GM21723 (cell line): ENCODE measurements at regions not wholly inside any gene's neighbourhood (a gene's known extent, or its start where the extent isn't known, plus 50 kb on each side); places are given as distances from the start of the nearest gene placed in this dataset.
A peak's percentile ranks its signal among the peaks of the same experiment; 100 is the strongest.

Source experiments
- ATAC-seq: cut with Tn5 transposase; IDR thresholded peaks from one replicate; pipeline ENCODE4 v1.9.1; 2021; ENCODE audit warnings: mild to moderate bottlenecking, moderate library complexity; ENCODE audit not compliant: unreplicated experiment

DNA sequence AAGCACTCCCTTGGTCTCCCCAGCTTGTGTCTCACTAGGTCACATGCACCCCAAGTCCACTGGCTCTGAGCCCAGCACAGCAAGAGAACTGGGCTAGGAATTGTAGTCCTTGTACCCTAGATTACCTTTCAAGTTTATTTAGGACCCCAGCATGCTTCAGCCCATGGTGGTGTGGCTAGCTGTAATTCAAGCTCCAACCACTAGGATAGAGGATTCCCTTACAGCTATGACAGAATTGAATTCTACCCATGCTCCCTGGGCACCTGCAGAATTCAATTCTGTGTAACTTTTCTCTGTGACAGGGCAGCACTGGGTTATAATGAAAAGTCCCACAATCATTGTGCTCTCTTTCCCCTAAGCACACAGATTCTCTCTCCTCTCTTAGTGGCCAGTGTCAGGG, 253.8 kb upstream of the DMD start:
- ATAC-seq: no peak

DNA sequence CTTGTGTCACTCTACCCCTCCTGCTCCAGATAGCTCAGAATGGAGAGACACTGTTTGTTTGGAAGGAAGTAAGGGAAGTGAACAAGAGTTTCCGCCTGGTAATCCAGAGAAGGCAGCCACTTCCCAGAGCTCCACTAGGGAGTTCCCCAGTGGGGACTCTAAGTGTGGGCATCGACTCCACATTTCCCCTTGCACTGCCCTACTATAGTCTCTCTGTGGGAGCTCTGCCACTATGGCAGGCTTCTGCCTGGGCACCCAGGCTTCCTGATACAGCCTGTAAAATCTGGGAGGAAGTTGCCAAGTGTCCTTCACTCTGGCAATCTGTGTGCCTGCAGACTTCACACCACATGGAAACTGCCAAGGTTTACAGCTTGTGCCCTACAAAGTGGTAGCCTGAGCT, 245.8 kb upstream of the DMD start:
- ATAC-seq: no peak

DNA sequence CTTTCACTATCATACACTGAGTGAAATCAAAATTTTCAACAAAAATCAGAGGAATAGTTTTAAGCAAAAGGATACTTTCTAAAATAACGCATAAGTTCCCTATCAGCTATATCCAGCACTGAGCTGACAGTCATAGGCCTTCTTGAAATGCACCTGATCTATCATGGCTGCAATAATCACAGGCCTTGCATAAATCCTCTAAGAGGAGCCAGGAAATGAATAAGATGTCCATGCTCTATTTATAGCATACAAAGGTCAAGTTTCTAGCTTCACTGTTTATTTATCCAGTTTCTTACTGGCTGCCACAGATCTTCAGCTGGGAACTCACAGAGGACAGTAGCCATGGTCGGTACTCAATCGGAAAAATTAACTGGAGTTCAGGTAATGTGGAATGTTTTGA, 235.9 kb upstream of the DMD start:
- ATAC-seq: no peak

DNA sequence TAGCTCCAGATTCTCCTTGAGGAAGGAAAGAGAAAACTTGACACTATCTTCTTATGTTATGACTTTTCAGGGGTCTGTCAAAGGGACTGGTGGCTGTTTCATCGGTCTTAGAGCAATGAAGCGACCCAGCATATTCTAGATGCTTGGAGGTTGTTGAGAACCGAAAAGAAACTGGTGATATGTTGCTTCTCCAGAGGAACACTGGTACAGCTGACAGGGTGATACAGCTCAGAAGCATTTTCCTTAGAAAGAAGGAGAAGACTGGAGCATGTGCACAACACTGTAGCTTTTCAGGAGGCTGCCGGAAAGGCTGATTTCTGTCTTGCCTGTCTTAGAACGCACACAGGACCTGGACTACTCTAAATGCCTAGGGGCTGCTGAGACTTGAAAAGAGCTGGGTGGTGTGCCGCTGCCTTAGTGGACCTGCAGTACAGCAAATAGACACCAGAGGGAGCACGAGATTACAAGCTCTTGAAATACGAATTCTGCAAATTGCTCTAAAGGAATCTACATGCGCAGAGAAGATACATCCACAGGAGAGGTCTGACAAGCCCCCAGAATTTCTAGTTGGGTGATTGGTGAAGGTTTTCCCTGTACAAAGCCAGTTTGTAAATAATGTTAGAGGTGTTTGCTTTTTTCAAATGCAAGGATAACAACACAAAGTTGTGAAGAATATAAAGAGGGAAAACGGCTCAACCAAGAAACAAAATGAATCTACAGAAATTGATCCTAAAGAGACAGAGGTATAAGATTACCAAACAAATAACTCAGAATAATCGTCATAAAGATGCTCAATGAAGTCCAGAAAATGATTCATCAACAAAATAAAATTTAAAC, 223.1 kb upstream of the DMD start:
- peak; percentile 78 for ATAC-seq

DNA sequence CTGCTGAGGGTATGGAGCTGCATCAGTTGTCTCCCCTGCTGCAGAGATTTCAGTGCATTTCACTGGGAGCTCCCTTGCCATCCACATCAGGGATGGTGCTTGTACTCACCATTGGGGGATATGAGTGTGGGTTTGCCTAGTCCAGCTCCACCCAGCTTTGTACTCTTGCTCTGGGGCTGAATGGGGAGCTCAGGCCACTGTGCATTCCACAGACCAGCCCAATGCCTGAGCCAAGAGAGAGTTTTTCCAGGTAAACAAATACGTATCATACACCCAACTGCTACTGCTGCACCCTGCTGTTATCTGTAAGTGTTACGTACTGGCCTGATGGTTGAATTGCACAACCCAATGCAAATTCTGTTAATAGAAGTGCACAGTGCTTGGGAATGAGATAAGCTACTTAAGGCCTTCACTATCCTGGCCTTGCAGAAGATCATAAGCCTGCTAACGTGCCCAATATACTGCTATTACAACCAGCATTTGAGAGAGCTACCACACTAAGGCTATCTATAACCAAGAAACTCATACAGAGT, 205.0 kb upstream of the DMD start:
- no peak for ATAC-seq

DNA sequence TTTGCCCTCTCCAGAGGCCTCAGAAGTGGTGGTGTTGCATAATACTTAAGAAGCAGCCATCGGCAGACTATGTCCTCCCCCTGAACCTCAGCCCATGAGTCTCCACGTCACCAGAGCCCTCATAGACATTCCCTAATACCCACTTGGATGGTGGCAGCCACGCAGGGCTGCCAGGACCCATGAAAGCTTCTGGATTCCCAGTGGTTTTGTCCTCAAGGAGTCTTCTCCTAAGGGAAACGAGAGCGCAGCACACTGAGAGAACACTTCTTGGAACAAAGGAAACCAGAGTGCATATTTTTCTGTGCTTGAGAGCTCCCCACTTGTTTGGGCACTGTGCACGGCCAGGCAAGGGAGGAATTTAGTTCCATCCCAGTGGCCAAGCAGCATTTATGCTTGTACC, 204.1 kb upstream of the DMD start:
- no peak for ATAC-seq

DNA sequence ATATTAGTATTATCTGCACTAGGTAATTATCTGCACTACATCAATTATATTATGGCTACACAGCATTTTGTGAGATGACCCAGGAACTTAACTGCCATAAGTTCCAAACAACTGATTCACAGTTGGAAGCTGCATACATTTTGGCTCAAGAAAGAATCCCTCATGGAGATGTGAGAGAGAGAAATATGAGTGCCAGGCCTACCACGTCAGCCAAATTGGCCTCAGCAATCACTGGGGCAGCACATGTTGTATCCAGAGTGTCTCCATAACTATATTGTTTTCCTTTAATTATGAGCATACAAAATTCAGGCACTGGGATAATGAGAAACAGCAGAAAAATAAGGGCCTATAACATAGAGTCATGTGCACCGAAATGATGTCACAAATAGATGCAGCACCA, 174.2 kb upstream of the DMD start:
- ATAC-seq: no peak

DNA sequence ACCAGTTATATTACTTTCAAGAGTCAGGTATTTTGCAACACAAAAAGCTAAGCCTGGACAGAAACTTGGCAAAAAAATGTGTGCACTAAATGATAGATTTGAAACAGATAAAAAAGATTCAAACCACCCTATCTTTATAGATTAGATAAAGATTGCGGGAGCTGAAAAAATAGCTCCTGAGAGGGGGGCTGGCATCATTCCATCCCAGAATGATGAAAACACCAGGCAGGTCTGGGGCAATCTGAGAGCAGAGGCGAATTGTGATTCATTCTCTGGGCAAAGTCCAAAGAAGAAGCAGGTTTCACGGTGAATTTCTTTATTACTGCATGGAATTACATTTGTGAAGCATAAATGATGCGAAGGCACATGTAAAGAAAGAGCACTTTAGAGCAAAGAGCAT, 168.5 kb upstream of the DMD start:
- ATAC-seq: no peak

DNA sequence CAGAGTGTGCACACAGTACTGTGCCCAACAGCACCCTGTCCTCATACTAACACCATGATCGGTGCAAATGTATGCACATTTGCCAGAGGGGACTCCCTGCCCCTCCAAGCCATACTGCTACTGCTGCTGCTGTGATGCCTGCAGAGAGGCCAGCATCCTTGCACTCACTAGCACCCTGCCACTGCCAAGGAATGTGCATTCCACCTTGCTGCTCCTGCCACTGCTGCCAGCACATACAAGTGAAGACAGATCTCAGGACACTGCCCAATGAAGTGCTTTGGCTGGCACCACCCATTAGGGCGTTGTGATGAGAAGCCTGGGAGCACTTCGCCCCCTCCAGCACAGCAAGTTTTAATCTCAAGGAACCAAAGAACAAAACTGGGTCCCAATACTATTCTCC, 146.3 kb upstream of the DMD start:
- ATAC-seq: no peak

DNA sequence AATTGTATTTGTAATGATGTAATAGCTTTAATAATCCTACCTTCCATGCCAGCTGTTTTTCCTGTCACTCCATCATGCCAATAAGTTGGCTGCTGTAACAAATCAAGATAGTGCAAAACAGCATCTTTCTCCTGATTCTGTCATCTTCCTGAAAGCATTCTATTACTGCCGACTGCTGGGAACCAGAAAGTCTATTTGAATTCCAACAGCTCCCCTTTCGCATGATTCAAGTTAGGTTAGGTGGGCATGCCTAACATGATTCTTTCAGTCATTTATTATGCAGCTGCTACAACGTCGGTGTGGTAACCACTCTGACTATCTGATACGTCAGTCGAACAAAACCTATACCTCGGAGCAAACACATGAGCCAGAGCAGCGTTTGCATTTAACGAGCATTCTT, 127.9 kb upstream of the DMD start:
- ATAC-seq: no peak

DNA sequence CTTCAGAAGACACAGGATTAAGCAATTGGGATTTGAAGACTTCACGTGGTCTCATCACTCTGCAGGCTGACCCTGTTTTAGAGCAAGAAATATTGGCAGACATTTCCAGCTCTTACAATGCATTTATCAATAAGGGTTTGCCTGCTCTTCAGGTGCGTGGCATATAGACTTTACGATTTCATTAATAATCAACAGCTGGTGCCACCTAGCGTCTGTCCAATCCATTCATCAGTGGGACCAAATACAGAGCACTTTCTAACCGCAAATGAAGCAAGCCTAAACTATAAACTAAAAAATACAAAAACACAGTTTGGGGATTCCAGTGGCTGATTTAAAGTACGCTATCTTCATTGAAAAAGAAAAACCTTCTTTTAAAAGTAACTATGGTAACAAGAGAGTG, 125.4 kb upstream of the DMD start:
- no peak for ATAC-seq

DNA sequence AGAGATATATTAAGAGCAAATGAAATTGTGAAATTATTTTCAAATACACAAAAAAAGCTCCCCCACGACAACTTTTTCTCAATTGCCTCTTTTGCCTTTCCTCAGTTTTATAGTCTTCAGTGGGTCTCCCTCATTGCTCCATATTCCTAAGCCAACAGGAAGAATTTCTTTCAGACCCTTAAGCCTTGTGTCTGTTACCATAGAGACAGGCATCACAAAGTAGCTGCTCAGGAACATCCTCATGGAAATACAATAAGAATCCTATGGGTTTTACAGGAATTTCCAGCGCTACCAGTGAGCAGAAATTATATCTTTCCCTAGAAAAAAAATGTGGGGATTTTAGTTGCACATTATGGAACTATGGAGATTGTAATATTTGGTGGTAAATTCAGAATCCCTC, 121.9 kb upstream of the DMD start:
- no peak for ATAC-seq

DNA sequence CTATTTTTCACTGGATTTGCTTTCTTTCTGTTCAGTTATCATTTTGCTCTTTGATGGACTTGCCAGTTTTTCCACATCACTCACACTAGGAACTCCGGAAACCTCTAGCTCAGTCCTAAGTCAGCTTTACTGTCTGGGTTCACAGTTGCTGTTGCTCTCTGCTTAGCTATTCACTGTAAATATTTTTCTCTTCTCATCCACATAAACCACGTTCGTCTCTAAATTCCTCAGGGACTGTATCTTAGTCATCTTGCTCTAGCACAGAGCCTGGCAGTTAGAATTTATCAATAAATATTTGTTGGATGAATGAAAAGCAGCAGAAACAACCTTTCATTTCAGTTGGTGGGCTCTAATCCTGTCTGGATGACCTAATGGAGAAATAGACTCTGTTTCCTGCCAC, 119.4 kb upstream of the DMD start:
- no peak for ATAC-seq

DNA sequence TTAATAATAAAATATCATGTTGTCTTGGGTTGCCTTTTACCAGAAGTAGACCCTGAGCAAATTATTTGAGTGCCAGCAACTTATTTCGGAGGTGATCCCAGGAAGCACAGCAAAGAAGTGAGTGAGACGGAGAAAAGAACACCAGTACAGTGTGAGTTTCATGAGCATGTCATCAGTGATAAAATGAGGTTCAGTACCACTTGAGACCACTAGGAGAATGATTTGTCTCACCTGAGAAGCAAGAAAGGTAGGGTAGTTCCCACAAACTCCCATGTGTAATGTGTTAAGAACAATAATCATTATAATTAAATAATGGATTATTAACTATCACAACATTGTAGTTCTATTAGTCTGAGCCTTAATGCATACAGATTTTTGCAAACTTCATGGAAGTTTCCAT, 112.8 kb upstream of the DMD start:
- ATAC-seq: no peak

DNA sequence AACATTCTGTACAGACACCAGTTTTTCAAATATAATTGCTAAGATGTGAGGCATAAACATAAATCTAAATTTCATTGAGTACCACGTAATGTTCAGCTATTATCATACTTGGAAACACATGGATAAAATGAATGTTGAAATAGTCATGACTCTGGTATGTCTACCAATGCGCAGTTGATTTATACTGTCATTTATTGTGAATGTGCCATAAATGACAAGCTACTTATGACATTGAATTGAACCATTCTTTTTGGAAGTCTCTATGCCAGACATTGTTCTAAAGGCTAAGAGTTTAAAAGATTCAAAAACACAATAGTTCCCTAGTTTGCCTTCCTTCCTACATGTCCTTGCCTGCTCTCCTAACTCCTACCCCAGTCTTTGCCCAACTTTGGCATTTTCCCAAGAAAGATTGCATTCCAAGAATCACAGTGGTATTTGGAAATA, 96.6 kb upstream of the DMD start:
- no peak for ATAC-seq

DNA sequence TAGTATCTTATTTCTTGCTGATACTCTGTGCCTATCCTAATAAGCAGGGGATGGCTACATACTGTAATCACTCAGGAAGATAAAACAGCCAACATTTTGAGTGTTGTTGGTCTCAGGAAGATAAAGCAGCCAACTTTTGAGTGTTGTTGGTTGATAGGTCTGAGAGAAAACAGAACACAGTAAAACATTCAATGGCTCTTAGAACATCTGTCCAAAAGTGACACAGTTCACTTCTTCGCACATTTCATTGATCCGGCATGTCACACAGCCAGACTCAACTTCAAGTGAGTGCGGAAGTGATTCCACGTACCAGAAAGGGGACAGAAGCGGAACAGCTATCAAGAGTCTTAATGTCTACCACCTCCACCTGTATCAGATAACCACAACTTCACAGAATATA, 87.3 kb upstream of the DMD start:
- ATAC-seq: no peak

DNA sequence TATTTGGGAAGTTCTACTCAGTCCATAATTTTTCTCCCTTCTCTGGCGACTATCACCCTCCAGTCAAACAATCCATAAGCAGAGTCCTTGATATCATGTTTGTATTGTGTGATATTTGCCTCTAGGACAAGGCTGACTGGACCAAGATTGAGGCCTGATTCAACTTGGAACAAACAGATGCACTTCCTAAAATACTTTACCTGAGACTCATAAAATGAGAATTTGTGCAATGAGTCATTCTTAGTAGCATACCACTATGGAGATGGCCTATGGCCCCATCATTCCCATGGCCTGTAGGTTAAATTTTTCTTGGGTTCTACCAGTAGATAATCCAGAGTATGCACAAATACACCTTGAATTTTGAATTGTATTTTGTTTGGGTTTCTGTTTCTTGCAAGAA, 74.2 kb upstream of the DMD start:
- ATAC-seq: no peak

DNA sequence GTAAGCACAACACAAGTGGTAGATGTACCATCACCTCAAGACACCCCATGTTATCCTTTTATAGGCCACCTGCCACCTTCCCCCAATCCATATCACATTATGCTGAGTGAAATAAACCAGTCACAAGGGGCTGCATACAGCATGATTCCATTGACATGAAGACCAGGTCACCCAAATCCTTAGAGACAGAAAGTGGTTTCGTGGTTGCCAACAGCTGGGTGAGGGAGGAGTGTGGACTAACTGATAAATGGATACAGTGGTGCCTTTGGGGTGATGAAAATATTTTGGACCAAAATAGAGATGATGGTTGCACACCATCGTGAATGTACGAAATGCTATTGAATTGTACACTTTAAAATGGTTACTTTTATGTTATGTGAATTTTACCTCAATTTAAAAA, 65.7 kb upstream of the DMD start:
- ATAC-seq: no peak

DNA sequence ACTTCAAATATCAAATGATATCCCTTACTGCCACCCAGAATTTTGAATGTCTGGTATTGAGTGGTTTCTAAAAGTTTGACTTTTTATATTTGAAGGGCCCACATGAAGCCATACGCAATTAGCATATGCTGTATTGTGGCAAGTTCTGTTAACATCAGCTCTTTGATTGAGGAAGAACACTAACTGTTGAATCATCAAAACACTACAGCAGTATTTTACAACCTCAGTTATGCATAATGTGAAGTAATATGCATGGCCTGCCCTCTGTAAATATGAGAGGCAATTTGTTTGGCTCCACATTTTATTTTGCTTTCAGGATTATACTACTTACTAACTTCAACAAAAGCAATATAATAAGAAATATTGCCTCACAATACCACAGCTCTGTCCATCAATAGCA, 62.2 kb upstream of the DMD start:
- no peak for ATAC-seq

DNA sequence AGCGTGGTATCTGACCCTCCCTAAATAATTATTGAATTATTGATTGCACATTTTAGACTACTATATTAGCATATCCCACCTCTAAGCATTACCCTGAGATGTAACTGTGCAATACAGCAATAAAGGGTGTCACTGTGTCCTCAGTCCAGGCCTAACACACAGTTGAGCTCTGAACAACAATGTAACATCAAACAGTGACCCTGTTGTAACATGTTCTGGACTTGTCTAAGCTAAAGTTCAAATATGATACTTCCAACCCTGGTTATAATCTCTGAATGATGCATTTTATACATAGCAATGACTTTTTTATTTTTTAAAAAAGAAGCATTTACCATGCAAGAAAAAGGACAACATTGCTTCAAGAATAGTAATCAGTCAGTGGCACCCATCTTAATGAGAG, 61.6 kb upstream of the DMD start:
- ATAC-seq: no peak
